Body of pancreas (tissue), 4 donors: ENCODE measurements at regions not wholly inside any gene's neighbourhood (a gene's known extent, or its start where the extent isn't known, plus 50 kb on each side); places are given as distances from the start of the nearest gene placed in this dataset.
A peak's percentile ranks its signal among the peaks of the same experiment; 100 is the strongest.

Source experiments
- ATAC-seq: fragments of 150-250 bp; one replicate; pipeline ENCODE4 v1.9.1; 2016
- DNase-seq, 4 donors: peaks; one replicate each; pipeline ENCODE4 v3.0.0-alpha.2; 2019
- H3K27ac ChIP-seq, 4 donors: fragments of 200-600 bp; sonication (generic); 1 replicate in 3 of 4; 2 replicates in 1 of 4; pipeline versions ENCODE4 v1.5.1 to v1.6.1; 2016 to 2019; ENCODE audit warnings: mild to moderate bottlenecking in 1 of 4, mixed read lengths in 1 of 4, moderate library complexity in 1 of 4
- H3K27me3 ChIP-seq, 2 donors: fragments of 200-600 bp; sonication (generic); one replicate each; pipeline ENCODE4 v1.6.0; 2016; ENCODE audit warnings: mild to moderate bottlenecking in 1 of 2
- H3K36me3 ChIP-seq, 2 donors: fragments of 200-600 bp; sonication (generic); replicated peaks in 1 of 2; 2 replicates each; pipeline ENCODE4 v1.5.1; 2016; ENCODE audit warnings: low read depth in 2 of 2; ENCODE audit not compliant: insufficient read depth in 1 of 2
- H3K4me1 ChIP-seq: fragments of 200-600 bp; sonication (generic); one replicate; pipeline ENCODE4 v1.6.0; 2016
- H3K4me3 ChIP-seq, 2 donors: fragments of 200-600 bp; sonication (generic); 1 replicate in 1 of 2; 2 replicates in 1 of 2; pipeline ENCODE4 v1.5.1; 2016 to 2019
- H3K9me3 ChIP-seq, 3 donors: fragments of 200-600 bp; sonication (generic); 1 replicate in 2 of 3; 2 replicates in 1 of 3; pipeline ENCODE4 v1.5.1; 2016
- CTCF ChIP-seq, 7 experiments: fragments of 450-650 bp in 4 of 7; fragments of 200-600 bp in 3 of 7; sonication (generic) in 3 of 7; IDR thresholded peaks; one replicate each; pipeline ENCODE4 v1.5.1; 2016 to 2019; ENCODE audit warnings: antibody characterized with exemption in 7 of 7
- POLR2A ChIP-seq, 3 donors: fragments of 450-650 bp; IDR thresholded peaks; one replicate each; pipeline ENCODE4 v1.6.1; 2016; ENCODE audit warnings: antibody characterized with exemption in 3 of 3, mild to moderate bottlenecking in 2 of 3
- WGBS, 2 donors: methylation state at CpG; one replicate each; pipeline ENCODE4 v1.1.5; 2017; 5-methylcytosine and 5-hydroxymethylcytosine counted together
- intact Hi-C: fragments of 100-400 bp; cut with DNase I; formaldehyde crosslinking; loops from one replicate; pipeline ENCODE4 v1.15.1; 2023

GRCh38 chr18:10030816-10031541, 117.2 kb downstream of the VAPA start:
- no peaks in the 10 kb centered on the region for H3K36me3 ChIP-seq
- DNase-seq (no peak), ATAC-seq (no peak)
- H3K9me3 ChIP-seq = no peaks in the 10 kb centered on the region
- TF ChIP-seq CTCF (IDR thresholded peaks at IDR 0.05) (no peak), POLR2A (IDR thresholded peaks at IDR 0.05) (no peak)
- H3K27ac ChIP-seq = no peak overlapping the region
- intact Hi-C loops = no loop called here
- peaks cover 57% of the 10 kb centered on the region for H3K4me1 ChIP-seq
- 86 to 90% methylated on average over 25 of the region's 25 CpGs for whole genome bisulfite sequencing, 2 donors
- no peak overlapping the region for H3K4me3 ChIP-seq
- no peaks in the 10 kb centered on the region for H3K27me3 ChIP-seq

DNA sequence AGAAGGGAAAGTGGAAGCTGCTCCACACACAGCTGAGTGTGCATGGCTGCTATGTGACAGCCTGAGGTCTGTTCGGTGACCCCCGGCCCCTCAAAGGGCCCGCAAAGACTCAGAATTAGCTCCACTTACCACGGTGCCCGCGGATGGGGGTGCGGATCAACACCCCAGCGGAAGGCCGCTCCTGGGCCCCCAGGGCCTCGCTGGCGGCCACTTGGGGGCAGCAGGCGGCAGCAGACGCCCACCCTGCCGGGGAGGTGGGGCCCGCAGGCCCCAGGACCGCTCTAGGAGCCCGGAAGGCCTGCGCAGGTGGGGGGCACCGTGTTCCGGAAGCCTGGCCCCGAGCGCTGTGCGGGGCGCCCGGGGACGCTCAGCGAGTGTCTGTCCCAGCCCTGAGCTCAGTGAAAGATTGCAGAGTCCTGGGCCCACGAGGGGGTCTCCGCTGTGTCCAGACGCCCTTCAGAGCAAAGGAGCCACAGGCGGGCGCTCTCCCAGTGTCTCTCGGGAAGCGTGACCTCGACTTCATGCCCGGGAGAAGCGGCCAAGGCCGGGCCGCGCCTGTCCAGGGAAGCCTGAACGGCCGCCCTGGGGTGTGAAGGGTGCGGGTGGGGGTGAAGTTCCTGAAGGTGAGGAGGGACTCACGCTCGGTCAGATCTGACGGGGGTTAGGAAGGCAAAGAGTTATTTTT, 118.7 kb downstream of the VAPA start:
- no peaks in the 10 kb centered on the region for H3K9me3 ChIP-seq
- no peaks in the 10 kb centered on the region for H3K27me3 ChIP-seq
- TF ChIP-seq POLR2A (IDR thresholded peaks at IDR 0.05) (no peak), CTCF (IDR thresholded peaks at IDR 0.05) (peak in 1 of 7 experiments; percentile 14)
- H3K36me3 ChIP-seq = no peaks in the 10 kb centered on the region
- 35 to 39% methylated on average over 17 to 34 of the region's 46 CpGs for WGBS, 2 donors
- H3K4me3 ChIP-seq = no peak overlapping the region
- H3K4me1 ChIP-seq = peaks cover 56% of the 10 kb centered on the region
- ATAC-seq (peak; percentile 20), DNase-seq (peak in 2 of 4 donors; percentile 33 to 43)
- peak overlapping the region; percentile 86 to 90 (median 88) for H3K27ac ChIP-seq
- intact Hi-C loops = no loop called here

DNA sequence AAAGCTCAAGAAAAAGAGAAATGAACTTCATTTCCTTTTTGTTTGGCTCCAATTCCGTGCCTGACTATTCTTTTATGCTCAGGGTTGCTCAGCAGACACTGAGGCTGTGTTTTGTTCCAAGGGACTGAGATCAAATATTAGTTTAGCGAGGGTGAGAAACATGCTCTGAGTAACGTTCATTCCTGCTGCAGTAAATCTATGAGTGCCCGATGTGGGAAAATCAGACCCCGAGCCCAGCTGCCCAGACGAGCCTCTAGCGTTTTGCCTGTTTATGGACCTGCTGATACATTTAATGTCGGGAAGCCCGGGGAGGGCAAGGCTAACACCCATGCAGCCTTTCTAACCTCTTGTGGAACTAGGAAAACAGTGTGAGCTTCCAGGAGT, 119.2 kb downstream of the VAPA start:
- ATAC-seq (peak; percentile 67), DNase-seq (peak; percentile 72 to 86 (median 75))
- WGBS, 2 donors = 13 to 43% methylated on average over 7 to 9 of the region's 9 CpGs
- TF ChIP-seq CTCF (IDR thresholded peaks at IDR 0.05) = no peak
- TF ChIP-seq POLR2A (IDR thresholded peaks at IDR 0.05) = no peak
- Histone ChIP-seq H3K9me3 (no peaks in the 10 kb centered on the region), H3K36me3 (no peaks in the 10 kb centered on the region), H3K4me3 (no peak overlapping the region), H3K4me1 (peaks cover 62% of the 10 kb centered on the region), H3K27ac (peak overlapping the region; percentile 86 to 90 (median 88)), H3K27me3 (no peaks in the 10 kb centered on the region)
- intact Hi-C loops = no loop called here

DNA sequence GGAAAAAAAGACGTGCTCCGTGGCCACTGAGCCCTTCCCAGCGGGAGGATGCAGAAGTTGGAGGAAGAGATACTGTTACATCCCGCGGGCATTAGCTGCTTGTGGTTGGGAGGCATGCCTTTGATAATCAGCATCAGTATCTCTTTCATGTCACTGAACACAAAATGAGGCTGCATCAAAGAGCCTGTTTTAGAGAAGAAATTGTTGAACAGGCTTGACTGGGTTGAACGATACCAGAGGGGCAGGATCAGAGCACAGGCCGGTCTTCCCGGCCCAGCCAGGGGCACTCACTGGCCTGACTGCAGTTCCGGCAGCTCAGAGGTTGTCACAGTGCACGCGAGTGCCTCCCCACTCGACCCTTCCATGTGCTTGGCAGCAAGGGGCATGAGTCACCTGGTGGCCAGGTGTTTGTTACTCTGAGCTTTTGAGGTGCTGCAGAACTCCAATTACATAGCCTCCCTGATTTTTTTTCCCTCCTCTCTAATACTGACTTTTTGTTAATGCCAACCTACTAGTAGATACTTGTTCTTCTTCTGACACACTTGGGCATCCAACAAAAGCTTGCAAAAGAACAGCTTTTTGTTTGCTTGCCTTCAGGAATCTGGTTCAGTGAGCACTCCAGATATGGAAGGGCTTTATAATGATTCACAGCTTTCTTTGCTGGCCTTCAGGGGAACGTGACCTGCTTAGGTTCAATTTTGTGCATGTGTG, 121.6 kb downstream of the VAPA start:
- Histone ChIP-seq H3K9me3 (no peaks in the 10 kb centered on the region), H3K4me3 (no peak overlapping the region), H3K27me3 (no peaks in the 10 kb centered on the region), H3K4me1 (peaks cover 80% of the 10 kb centered on the region), H3K27ac (peak overlapping the region; percentile 81 to 90 (median 88)), H3K36me3 (no peaks in the 10 kb centered on the region)
- DNase-seq (peak; percentile 80 to 92 (median 86)), ATAC-seq (peak; percentile 85)
- peak in 2 of 3 donors; percentile 43 to 53 for TF ChIP-seq POLR2A (IDR thresholded peaks at IDR 0.05)
- peak in 1 of 7 experiments; percentile 16 for TF ChIP-seq CTCF (IDR thresholded peaks at IDR 0.05)
- intact Hi-C loops = no loop called here
- 33 to 49% methylated on average over 13 of the region's 13 CpGs for WGBS, 2 donors
